HG03280 (cell line): ENCODE measurements at regions not wholly inside any gene's neighbourhood (a gene's known extent, or its start where the extent isn't known, plus 50 kb on each side); places are given as distances from the start of the nearest gene placed in this dataset.

ENCODE experiments used
- ATAC-seq: cut with Tn5 transposase; IDR thresholded peaks from one replicate; pipeline ENCODE4 v1.9.1; 2021; ENCODE audit warnings: mild to moderate bottlenecking, moderate library complexity; ENCODE audit not compliant: unreplicated experiment

DNA sequence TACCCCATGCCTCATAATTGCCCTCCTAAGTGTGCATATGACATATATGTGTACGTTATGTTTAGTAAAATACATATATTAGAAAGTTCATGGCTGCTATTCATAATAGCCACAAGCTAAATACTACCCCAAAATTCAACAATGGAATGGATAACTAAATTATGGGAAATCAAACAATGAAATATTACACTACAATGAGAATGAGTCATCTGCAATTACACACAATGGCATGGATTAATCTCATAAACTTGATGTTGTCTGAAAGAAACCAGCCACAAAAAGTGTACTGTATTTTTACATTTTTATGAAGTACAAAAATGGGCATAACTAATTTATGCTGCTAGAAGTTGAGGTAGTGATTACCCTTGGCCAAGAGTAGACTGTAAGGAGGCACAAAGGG is 477.0 kb downstream of the HAO1 start:
- no peak for ATAC-seq

DNA sequence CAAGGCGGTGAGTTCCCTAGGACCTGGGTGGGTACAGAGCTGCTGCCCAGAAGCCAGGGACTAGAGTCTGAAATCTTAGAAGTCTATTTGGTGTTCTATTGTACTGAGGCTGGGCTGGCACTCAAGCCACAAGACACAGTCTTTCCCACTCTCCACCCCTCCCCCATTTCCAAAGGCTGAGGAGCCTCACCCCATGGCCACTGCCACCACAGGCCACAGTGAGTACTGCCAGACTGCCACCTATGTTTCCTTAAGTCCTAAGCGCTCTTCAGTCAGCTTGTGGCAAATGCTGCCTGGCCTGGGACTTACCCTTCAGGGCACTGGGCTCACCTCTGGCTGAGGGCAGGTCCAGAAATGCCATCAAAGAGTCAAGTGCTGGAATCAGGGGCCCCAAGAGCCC is 469.3 kb downstream of the HAO1 start:
- ATAC-seq = no peak

DNA sequence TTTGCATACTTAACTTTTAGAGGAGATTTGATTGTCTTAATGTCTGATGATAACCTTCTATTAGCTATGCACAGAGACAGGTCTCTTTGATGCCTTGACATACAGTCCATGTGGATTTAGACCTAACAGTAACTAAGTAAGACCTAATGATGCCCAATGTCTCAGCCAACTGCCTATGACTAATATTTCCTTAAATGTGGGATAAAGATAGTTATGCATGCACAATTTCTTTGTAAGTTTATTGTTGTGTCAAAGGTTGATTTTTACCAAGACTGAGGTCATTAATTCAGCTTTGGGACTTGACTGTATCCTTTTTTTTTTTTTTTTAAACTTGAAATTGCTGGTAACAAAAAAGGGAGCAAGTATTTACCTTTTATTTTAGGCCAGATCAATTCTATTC is 450.0 kb downstream of the HAO1 start:
- ATAC-seq = no peak

DNA sequence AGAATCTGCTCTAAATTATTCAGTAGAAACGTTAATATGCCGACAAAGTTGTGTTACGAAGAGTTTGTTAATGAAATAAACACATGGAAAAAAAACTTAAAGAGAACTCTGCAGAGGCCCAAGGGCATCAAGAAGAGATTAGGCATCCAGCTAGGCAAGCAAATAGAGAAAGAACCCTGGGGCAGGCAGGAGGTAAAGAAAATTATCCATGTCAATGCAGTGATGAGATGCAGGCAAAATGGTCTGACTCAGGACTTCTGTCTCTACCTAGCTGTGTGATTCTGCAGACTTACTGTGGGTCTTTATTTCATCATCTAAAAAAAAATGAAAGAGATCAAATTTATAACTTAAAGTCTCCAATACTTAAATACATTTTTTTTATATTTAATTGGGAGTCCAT is 448.0 kb downstream of the HAO1 start:
- ATAC-seq = no peak

DNA sequence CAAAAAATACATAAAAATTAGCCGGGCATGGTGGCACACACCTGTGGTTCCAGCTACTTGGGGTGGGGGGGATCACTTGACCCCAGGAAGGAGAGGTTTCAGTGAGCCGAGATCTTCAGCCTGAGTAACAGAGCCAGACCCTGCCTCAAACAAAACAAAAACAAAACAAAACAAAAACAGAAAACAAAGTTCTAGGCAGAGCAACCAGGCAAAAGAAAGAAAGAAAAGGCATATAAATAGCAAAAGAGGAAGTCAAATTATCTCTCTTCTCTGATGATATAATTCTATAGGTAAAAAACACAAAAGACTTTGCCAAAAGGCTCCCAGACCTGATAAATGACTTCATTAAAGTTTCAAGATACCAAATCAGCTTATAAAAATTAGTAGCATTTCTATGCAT is 446.9 kb downstream of the HAO1 start:
- no peak for ATAC-seq

DNA sequence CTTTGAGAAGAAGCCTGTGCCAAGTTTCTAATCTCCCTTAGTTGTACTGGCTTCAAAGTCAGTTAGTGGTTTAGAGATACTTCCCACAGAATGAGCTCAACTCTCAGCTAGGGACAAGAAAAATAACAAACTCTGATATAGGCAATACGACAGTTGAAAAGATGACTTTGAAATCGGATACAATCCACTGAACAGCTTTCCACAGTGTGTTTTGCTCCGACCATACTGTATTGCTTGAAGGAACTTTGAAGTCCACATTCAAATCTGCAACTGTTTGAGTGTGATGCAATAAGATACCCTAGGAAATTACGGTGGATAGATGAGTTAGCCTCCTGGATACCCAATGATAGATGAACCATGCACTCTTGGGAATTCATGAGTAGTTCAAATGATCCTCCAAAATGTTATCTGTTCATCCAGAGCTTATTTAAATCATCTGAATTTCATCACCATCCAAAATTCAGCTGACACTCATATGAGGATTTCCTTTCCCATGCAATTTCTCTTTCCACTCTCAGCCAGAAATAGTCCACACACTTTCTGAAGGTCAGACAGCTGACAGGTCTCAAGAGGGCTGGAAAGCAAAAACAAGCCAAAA is 443.8 kb downstream of the HAO1 start:
- no peak for ATAC-seq

DNA sequence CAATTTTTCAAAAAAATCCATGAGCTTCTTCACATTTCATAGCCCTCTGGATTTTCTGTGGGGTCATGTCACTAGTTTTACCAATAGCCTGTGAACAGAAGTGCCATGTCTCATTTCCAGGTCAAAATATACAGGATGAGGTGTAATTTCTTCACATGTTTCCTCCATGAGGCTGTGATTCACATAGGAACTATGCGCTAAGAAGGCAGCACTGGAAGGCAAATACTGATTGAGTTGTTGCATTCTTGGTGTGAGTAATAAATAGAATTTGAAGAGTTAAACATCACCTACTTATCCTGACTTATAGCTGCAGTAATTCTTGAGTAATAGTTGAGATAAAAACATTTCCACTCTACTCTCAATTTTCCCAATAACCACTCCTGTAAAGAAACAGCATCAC is 442.3 kb downstream of the HAO1 start:
- no peak for ATAC-seq

DNA sequence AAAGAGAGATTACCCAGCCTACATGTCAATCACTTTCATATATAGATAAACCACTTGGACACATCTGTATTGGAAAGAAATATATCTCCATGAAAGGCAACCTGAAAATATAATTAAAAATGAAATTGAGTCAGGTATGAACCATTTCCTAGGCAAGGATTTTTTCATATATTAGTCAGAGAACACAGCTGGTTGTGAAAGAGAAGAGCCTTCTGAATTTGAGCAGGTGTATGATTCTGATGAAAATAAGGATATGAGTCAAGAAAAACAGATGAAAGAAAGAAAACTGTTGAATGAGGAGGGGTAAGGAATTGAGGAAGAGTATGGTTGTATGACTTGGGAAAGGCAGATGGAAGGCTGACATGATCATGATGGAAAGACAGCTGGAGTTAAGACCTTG is 441.1 kb downstream of the HAO1 start:
- ATAC-seq = no peak

DNA sequence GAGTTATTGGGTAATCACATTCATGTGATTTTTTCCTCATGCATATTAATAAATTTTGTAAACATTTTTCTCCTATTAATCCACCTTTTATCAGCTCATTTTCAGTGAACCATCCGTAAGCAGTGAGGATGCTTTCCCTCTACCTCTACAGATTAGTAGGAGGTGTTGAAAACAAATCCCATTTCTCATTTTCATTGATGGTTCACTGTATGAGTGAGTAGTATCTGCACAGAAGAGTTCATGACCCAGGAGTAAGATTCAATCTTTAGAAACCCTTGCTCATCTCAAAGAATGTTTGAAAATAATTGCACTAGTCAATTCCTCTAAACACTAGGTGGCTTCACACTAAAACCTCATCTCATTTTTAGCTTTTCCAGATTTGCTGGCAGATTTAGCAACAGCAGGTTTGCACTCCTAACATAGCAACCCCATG is 440.0 kb downstream of the HAO1 start:
- no peak for ATAC-seq

DNA sequence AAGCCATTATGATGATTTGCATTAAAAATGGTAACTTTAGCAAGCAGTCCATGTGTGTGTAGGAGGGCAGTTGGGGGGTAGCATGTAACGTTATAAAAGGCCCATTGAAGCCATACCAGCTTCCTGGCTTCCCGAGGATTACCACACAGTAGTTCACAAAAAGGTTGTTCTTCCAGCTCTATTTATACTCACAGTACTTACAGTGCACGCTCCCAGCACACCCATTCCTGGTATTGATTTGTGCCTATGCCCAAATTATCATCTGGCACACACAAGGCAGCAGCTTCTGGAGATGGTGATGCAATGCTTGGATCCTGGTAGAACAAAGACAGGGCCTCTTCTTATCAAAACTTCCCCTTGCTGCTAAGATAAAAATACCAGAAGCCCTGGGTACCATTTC is 436.8 kb downstream of the HAO1 start:
- no peak for ATAC-seq

DNA sequence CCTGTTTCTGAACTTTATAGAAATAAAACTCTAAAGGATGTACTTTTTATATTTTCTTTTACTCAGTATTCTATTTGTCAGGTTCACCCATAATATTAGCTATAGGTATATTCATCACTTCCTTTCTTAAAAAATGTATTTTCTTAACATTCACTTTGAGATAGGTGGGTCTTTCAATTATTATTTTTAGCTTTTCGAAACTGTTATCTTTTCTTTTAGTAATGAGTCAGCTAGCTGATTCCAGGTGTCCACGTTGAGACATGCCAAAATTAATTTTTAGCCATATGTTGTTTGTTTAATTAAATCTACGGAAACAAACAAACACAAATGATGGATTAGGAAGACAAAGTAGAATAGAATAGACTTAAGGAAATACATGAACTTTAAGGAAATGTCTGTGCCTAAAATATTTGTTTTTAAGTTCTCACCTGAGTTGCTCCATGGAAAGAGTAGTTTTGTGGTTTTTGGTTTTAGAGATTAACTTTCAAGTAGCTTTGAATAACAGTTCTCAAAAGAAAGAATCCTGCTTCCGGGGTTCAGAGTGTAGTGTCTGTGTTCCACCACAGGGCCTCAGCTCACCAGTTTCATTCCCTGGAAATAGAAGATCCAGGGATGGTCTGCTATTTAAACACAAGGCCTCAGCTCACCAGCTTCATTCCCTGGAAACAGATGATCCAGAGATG is 435.0 kb downstream of the HAO1 start:
- ATAC-seq = no peak

DNA sequence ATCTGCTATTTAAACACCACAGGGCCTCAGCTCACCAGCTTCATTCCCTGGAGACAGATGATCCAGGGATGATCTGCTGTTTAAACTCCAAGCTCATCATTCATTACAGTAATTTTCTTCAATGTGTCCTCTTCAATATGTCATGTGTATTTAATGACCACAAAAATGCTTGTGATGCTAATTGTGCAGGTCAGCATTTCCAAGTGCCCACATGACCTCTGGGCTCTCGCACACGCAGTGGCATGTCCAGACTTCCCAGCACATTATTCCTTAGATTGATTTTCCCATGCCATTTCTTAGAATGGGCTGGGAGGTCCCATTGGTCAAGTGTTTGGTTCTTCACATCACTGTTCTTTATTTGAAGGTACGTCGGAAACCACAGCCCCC is 434.4 kb downstream of the HAO1 start:
- no peak for ATAC-seq

DNA sequence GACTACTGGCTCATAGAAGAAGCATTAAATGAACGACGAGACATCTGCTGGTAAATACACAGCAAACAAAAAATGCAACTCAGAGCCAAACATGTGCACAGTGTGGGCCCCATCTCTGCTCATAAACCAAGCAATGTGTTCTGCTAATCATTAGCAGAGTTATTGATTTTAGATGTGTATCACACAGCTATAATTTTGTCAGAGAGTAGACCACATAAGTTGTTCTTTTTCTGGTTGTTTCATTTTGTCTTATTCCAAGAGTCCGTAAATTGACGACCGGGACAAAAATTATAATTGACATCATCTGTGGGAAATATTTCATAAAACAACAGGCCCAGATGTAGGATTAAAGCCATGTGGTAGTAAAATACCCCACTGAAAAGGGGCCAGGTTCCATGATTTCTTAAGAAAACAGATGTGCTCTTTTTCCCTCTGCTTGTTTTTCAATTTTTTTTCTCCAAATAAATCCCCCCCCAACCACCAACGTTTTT is 423.6 kb downstream of the HAO1 start:
- ATAC-seq = no peak

DNA sequence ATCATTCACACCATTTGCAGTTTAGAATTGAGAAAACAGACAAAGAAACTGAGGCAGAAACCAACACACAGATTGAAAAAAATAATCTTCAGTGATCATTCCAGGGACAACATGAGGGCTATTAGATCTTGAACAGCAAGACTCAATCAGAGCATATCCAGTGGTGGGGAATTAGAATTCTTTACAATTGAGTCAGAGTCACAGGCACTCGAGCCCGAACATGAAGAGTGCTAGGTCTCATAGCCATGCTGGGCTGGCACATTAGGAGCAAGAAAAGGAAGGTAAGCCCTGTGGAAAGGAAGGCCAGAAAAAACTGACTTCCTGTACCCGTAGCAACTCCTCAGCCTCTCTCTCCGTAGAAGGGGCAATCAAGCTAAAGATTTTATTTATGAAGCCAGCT is 419.9 kb downstream of the HAO1 start:
- ATAC-seq = no peak

DNA sequence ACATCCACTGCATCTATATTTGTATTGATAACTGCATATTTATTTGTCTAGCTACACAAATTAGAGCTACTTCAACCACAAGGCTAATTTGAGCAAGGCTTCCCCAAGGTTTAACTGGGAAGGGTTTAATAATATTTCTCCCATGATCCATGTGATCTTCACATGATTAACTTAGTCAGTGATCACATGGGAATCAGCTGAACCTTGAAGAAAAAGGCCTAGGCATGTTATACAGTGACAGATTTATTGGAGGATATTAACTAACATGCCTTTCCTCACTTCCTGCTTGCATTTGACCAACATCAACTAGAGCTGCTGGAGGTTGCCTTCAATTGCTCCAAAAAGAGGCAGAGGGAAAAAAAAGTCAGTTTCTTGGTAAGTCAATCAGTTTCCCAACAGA is 417.0 kb downstream of the HAO1 start:
- ATAC-seq = no peak

DNA sequence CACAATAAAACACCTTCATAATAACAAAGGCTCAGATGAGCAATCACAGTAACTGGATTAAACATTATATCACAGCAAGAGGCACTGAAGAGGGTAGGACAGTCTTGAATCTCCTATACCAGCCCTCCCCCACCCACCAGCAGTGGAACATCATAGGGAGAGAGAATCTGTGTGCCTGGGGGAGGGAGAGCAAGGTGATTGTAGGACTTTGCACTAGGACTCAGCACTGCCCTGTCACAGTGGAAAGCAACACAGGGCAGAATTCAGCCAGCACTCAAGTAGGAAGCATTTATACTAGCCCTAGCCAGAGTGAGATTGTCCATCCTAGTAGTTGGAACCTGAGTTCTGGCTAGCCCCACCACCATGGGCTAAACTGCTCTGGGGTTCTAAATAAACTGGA is 400.2 kb downstream of the HAO1 start:
- ATAC-seq = no peak

DNA sequence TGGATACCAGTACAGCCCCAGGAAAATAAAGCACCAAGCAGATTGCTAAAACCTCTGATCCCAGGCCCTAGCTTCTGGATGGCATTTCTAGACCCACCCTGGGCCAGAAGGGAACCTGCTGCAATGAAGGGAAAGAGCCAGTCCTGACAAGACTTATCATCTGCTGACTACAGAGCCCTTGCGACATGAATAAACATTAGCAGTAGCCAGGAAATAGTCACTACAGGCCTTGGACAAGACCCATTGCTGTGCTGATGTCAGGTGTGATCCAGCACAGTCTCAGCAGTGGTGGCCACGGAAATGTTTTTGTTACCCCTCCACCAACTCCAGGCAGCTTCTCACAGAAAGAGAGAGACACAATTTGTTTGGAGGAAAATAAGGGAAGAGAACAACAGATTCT is 399.3 kb downstream of the HAO1 start:
- no peak for ATAC-seq

DNA sequence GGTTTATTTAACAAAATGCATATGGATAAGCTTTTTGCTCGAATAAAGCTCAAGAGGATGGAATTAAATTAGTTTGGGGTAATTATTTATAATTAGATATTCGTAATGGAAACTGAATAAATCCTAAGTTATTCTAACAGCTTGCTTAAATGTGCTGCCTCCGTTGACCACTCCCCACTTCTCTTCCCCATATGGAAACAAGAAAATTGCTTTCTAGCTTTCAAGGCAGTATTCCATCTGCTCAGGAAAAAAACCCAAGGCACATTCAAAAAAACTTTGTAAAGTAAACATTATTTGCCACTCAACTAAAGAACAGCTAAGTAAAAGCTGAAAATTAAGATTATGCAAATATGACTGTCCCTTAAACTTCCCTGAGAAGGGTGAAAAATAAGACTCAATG is 369.2 kb downstream of the HAO1 start:
- no peak for ATAC-seq

DNA sequence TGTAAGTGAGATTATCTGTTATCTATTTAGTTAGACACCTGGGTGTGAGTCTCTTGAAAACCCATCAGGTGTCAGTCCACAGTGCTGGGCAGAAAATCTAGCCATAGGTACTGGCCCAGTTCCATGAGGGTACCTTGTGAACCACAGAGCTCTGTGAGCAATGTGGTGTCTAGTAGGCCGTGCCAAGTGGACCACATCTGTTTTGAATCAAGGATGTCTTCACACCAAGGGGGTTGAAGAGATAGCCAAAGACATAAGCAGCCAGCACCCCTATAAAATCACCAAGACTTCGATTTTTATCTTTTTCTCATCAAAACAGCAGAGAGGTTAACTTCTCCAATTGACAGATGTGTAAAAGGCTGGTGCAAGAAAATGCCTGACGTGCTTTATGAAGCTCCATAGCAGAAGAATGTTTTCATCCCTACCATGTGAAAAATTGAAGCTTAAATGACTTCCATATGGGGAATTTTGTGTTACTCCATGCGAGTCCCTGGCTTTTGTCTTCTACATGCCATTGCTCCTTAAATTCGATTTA is 368.7 kb downstream of the HAO1 start:
- ATAC-seq = no peak

DNA sequence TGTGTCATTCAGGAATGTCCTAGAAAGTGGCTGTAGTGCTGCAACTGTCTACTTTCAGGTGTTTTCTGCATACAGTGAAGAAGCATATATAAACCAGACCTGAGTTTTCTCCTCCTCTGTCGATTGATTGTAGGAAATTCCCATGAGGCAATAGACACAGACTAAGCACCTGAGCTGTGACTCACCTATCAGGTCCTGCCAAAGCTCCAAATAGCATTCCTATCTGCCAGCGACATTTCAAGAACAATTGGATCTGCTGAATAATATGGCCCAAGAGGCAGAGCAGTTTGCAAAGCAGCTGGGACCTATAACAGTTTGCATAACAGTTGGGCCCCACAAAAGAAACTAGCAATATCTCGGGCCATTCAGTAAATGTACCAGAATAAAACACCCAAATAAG is 360.4 kb downstream of the HAO1 start:
- ATAC-seq = no peak

DNA sequence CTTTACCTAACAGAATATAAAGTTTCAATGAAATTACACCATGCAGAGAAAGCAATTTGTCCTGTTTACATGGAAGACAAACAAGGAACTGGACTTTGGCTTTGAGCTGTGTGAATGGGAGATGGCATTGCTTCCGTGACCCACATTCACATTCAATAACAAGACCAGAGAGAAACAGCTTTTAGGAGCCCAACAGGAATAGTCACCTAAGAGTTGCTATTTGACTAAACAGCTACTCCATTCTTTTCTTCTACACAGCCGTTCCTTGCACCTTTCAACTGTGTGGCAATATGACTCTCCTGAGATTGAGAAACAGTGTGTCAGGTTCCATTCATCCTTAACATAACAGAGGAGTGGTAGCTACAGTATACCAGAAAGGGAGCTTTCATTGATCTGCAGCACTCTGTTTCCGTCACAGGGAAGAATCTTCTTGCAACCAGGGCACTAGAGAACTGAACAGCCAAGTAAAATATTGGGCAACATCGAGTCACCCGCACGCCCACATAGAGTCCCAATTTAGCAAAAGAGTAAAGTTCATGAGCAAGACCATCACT is 355.1 kb downstream of the HAO1 start:
- no peak for ATAC-seq

DNA sequence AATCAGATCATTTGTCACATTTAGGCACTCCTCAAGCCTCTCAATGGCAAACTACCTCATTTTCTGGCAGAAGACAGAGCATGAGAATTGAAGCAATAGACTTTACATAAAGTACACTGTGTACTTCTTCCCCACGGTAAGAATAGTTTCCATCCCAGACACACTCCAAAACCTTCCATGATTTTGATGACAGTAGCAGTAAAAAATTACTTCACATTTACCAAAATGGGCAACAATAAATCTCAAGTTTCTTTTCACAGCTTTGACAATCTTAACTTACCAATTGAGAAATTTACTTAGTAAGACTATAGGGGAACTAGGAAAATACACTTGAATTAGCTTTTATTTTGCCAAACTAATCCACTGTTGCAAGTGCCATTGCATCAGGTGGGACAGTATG is 353.8 kb downstream of the HAO1 start:
- no peak for ATAC-seq
